ENCODE measurements at regions not wholly inside any gene's neighbourhood (a gene's known extent, or its start where the extent isn't known, plus 50 kb on each side); places are given as distances from the start of the nearest gene placed in this dataset.

DNA sequence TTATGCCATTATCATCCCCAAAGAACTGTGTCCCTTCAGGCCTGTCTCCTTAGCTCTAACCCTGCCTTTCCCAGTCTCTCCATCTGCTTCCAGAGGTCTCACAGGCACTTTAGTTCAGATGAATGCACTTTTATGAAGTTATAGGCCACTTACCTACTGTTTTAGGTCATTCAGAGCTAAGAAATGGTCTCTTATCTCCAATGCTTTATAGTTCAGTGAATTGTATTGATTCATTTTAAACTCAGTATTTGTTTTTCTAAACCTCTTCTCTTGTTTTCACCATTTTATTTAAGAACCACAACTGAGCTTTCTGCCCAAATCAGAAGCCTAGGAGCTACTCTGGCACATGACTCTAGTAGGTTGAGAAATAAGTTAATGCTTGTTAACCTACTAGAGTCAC, 197.5 kb upstream of the ATP2B1 start:
- TF ChIP-seq GATA2 (IDR thresholded peaks at IDR 0.05; ENCODE audit: low read depth, low read length) (no peak), GATA3 (IDR thresholded peaks at IDR 0.05; ENCODE audit: low read depth, low read length) (no peak)

All from SH-SY5Y (cell line).